GM23338 (cell line): ENCODE measurements at regions not wholly inside any gene's neighbourhood (a gene's known extent, or its start where the extent isn't known, plus 50 kb on each side); places are given as distances from the start of the nearest gene placed in this dataset.
"Not testable (repeated sequence)": the region's sequence is repeated elsewhere in the genome, so short reads cannot be mapped to it uniquely, and the experiment has no call there.

ENCODE experiments used
- ATAC-seq: fragments of 200-7000 bp; cut with Tn5 transposase; 3 replicates; pipeline ENCODE4 v1.9.1; 2020
- DNase-seq: peaks from one replicate; pipeline ENCODE4 v3.0.0-alpha.2; 2015; ENCODE audit warnings: low spot score
- H2AFZ ChIP-seq: fragments of 200-600 bp; sonication (generic); 2 replicates; pipeline ENCODE4 v1.8.0; 2016; ENCODE audit warnings: antibody characterized with exemption, mild to moderate bottlenecking, moderate library complexity
- H3F3A ChIP-seq: fragments of 200-600 bp; sonication (generic); replicated peaks from 2 replicates; pipeline ENCODE4 v1.8.0; 2017; ENCODE audit warnings: antibody characterized with exemption, mixed run types, low read depth
- H3K27ac ChIP-seq: fragments of 200-600 bp; sonication (generic); 2 replicates; pipeline ENCODE4 v1.6.1; 2016; ENCODE audit warnings: low read depth
- H3K27me3 ChIP-seq: fragments of 200-600 bp; sonication (generic); 2 replicates; pipeline ENCODE4 v1.8.0; 2016; ENCODE audit warnings: mild to moderate bottlenecking, mixed run types, moderate library complexity; ENCODE audit not compliant: insufficient read depth
- H3K36me3 ChIP-seq: fragments of 200-600 bp; sonication (generic); 2 replicates; pipeline ENCODE4 v1.8.0; 2016; ENCODE audit warnings: mild to moderate bottlenecking; ENCODE audit not compliant: insufficient read depth
- H3K4me1 ChIP-seq: fragments of 200-600 bp; sonication (generic); 2 replicates; pipeline ENCODE4 v1.8.0; 2016; ENCODE audit warnings: mild to moderate bottlenecking, moderate library complexity; ENCODE audit not compliant: insufficient read depth
- H3K4me2 ChIP-seq: fragments of 200-600 bp; sonication (generic); 2 replicates; pipeline ENCODE4 v1.7.1; 2017; ENCODE audit warnings: mixed run types
- H3K4me3 ChIP-seq: fragments of 200-600 bp; sonication (generic); 2 replicates; pipeline ENCODE4 v1.6.1; 2016; ENCODE audit warnings: mixed run types
- H3K79me2 ChIP-seq: fragments of 200-600 bp; sonication (generic); replicated peaks from 2 replicates; pipeline ENCODE4 v1.8.0; 2017; ENCODE audit warnings: mild to moderate bottlenecking; ENCODE audit not compliant: insufficient read depth
- H3K9me2 ChIP-seq: fragments of 200-600 bp; sonication (generic); 2 replicates; pipeline ENCODE4 v1.8.0; 2017; ENCODE audit not compliant: insufficient read depth
- H4K20me1 ChIP-seq: fragments of 200-600 bp; sonication (generic); replicated peaks from 2 replicates; pipeline ENCODE4 v1.8.0; 2017; ENCODE audit warnings: mild to moderate bottlenecking; ENCODE audit not compliant: insufficient read depth
- H3K27ac Mint-ChIP-seq: 2 replicates; pipeline ENCODE4 v1.8.0; 2020; ENCODE audit warnings: inconsistent platforms, mild to moderate bottlenecking, moderate library complexity, mixed read lengths
- H3K27me3 Mint-ChIP-seq: 3 replicates; pipeline ENCODE4 v1.8.0; 2022; ENCODE audit warnings: low read depth, mild to moderate bottlenecking, moderate library complexity, mixed read lengths, inconsistent platforms; ENCODE audit not compliant: insufficient read depth, poor library complexity
- H3K36me3 Mint-ChIP-seq: 3 replicates; pipeline ENCODE4 v1.8.0; 2021; ENCODE audit warnings: low read depth, mild to moderate bottlenecking, inconsistent platforms, moderate library complexity, mixed read lengths
- H3K4me1 Mint-ChIP-seq: 3 replicates; pipeline ENCODE4 v1.8.0; 2020; ENCODE audit warnings: mild to moderate bottlenecking, inconsistent platforms, mixed read lengths
- H3K4me3 Mint-ChIP-seq: 3 replicates; pipeline ENCODE4 v1.8.0; 2021; ENCODE audit warnings: moderate library complexity, mild to moderate bottlenecking, inconsistent platforms, mixed read lengths
- H3K9me3 Mint-ChIP-seq: 3 replicates; pipeline ENCODE4 v1.8.0; 2020; ENCODE audit warnings: moderate library complexity, mild to moderate bottlenecking, inconsistent platforms, mixed read lengths
- EZH2 ChIP-seq: fragments of 200-600 bp; sonication (generic); IDR thresholded peaks from one replicate; pipeline ENCODE4 v1.8.0; 2017; ENCODE audit warnings: antibody characterized with exemption, mild to moderate bottlenecking, low read depth; ENCODE audit not compliant: unreplicated experiment
- JUNB ChIP-seq: IDR thresholded peaks from one replicate; pipeline ENCODE4 v1.6.1; 2016; ENCODE audit warnings: antibody characterized with exemption; ENCODE audit not compliant: unreplicated experiment
- NANOG ChIP-seq: IDR thresholded peaks from 2 replicates; pipeline ENCODE4 v1.6.1; 2016; ENCODE audit warnings: antibody characterized with exemption, borderline replicate concordance
- POLR2AphosphoS5 ChIP-seq: IDR thresholded peaks from 2 replicates; pipeline ENCODE4 v1.6.1; 2016; ENCODE audit warnings: antibody characterized with exemption, low read depth
- STAT1 ChIP-seq: IDR thresholded peaks from one replicate; pipeline ENCODE4 v1.6.1; 2016; ENCODE audit warnings: antibody characterized with exemption; ENCODE audit not compliant: unreplicated experiment
- ZNF114 ChIP-seq: fragments of 250-450 bp; sonication (Bioruptor Pico); IDR thresholded peaks from 2 replicates; pipeline ENCODE4 v1.5.0; 2020; ENCODE audit warnings: mild to moderate bottlenecking, moderate library complexity
- TF ChIP-seq, protein P1 (sequence below): IDR thresholded peaks from one replicate; pipeline ENCODE4 v1.6.1; 2018; ENCODE audit warnings: antibody characterized with exemption; ENCODE audit not compliant: unreplicated experiment
- TF ChIP-seq, protein P2 (sequence below): fragments of 250-450 bp; sonication (Bioruptor Pico); IDR thresholded peaks from 2 replicates; pipeline ENCODE4 v1.5.0; 2020; ENCODE audit warnings: mild to moderate bottlenecking, moderate library complexity

DNA sequence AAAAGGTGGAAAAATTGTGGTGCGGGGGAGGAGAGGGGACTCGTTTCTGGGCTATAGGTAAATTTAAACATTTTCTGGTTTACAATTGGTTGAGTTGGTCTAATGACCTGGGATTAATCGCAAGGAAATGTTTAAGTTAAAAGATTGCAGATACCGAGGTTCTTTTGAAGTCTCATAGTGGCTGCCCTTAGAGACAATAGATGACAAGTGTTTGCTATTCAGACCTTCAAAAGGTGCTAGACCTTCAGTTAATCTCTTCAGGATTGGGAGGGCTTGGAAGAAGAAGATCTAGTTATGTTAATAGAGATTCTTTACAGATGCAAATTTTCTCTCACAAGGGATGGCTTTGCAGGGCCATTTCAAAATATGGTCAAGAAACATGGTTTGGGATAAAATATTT is 2286.1 kb upstream of the AGA start (continued):
- TF ChIP-seq, protein P1, sequence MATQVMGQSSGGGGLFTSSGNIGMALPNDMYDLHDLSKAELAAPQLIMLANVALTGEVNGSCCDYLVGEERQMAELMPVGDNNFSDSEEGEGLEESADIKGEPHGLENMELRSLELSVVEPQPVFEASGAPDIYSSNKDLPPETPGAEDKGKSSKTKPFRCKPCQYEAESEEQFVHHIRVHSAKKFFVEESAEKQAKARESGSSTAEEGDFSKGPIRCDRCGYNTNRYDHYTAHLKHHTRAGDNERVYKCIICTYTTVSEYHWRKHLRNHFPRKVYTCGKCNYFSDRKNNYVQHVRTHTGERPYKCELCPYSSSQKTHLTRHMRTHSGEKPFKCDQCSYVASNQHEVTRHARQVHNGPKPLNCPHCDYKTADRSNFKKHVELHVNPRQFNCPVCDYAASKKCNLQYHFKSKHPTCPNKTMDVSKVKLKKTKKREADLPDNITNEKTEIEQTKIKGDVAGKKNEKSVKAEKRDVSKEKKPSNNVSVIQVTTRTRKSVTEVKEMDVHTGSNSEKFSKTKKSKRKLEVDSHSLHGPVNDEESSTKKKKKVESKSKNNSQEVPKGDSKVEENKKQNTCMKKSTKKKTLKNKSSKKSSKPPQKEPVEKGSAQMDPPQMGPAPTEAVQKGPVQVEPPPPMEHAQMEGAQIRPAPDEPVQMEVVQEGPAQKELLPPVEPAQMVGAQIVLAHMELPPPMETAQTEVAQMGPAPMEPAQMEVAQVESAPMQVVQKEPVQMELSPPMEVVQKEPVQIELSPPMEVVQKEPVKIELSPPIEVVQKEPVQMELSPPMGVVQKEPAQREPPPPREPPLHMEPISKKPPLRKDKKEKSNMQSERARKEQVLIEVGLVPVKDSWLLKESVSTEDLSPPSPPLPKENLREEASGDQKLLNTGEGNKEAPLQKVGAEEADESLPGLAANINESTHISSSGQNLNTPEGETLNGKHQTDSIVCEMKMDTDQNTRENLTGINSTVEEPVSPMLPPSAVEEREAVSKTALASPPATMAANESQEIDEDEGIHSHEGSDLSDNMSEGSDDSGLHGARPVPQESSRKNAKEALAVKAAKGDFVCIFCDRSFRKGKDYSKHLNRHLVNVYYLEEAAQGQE, result no peak
- TF ChIP-seq NANOG, result no peak

DNA sequence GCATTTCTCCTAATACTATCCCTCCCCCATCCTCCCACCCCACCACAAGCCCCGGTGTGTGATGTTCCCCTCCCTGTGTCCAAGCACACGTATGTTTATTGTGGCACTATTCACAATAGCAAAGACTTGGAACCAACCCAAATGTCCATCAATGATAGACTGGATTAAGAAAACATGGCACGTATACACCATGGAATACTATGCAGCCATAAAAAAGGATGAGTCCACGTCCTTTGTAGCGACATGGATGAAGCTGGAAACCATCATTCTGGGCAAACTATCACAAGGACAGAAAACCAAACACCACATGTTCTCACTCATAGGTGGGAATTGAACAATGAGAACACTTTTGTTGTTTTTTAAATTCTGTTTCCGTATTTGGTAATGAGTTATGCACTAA is 2294.6 kb upstream of the AGA start:
- not testable (repeated sequence) for H3K27me3 Mint-ChIP-seq, ATAC-seq, H2AFZ ChIP-seq, H3K4me3 Mint-ChIP-seq, H3K27ac ChIP-seq, H3K9me2 ChIP-seq, H3K4me1 ChIP-seq, H3K9me3 Mint-ChIP-seq, H3K36me3 ChIP-seq, H3K4me2 ChIP-seq, H3K27me3 ChIP-seq, DNase-seq, H3K27ac Mint-ChIP-seq, H4K20me1 ChIP-seq, H3K4me3 ChIP-seq, H3K36me3 Mint-ChIP-seq, H3F3A ChIP-seq, H3K4me1 Mint-ChIP-seq, H3K79me2 ChIP-seq

DNA sequence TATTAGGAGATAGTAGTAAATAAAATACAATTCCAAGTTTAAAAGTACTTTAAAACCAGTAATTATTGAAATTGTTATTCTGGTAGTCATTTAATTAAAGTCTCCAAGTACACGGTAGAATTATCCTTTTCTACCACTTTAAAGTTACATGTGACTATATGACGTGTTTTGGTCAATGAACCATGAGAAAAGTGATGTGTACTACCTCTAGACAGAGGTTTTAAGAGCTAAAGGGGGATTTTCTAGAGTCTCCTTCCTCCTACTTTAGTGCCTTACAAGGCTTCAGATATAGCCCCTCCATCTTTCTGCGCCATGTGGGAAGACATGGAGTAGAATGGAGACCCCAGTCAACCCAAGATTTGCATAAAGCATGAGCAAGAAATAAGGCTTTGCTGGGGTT is 2296.6 kb upstream of the AGA start:
- H3K4me1 Mint-ChIP-seq, result peaks cover 8% of the 10 kb centered on the region
- TF ChIP-seq JUNB, result no peak
- TF ChIP-seq EZH2, result no peak
- no peak for TF ChIP-seq STAT1
- TF ChIP-seq POLR2AphosphoS5, result no peak
- TF ChIP-seq, protein P2, sequence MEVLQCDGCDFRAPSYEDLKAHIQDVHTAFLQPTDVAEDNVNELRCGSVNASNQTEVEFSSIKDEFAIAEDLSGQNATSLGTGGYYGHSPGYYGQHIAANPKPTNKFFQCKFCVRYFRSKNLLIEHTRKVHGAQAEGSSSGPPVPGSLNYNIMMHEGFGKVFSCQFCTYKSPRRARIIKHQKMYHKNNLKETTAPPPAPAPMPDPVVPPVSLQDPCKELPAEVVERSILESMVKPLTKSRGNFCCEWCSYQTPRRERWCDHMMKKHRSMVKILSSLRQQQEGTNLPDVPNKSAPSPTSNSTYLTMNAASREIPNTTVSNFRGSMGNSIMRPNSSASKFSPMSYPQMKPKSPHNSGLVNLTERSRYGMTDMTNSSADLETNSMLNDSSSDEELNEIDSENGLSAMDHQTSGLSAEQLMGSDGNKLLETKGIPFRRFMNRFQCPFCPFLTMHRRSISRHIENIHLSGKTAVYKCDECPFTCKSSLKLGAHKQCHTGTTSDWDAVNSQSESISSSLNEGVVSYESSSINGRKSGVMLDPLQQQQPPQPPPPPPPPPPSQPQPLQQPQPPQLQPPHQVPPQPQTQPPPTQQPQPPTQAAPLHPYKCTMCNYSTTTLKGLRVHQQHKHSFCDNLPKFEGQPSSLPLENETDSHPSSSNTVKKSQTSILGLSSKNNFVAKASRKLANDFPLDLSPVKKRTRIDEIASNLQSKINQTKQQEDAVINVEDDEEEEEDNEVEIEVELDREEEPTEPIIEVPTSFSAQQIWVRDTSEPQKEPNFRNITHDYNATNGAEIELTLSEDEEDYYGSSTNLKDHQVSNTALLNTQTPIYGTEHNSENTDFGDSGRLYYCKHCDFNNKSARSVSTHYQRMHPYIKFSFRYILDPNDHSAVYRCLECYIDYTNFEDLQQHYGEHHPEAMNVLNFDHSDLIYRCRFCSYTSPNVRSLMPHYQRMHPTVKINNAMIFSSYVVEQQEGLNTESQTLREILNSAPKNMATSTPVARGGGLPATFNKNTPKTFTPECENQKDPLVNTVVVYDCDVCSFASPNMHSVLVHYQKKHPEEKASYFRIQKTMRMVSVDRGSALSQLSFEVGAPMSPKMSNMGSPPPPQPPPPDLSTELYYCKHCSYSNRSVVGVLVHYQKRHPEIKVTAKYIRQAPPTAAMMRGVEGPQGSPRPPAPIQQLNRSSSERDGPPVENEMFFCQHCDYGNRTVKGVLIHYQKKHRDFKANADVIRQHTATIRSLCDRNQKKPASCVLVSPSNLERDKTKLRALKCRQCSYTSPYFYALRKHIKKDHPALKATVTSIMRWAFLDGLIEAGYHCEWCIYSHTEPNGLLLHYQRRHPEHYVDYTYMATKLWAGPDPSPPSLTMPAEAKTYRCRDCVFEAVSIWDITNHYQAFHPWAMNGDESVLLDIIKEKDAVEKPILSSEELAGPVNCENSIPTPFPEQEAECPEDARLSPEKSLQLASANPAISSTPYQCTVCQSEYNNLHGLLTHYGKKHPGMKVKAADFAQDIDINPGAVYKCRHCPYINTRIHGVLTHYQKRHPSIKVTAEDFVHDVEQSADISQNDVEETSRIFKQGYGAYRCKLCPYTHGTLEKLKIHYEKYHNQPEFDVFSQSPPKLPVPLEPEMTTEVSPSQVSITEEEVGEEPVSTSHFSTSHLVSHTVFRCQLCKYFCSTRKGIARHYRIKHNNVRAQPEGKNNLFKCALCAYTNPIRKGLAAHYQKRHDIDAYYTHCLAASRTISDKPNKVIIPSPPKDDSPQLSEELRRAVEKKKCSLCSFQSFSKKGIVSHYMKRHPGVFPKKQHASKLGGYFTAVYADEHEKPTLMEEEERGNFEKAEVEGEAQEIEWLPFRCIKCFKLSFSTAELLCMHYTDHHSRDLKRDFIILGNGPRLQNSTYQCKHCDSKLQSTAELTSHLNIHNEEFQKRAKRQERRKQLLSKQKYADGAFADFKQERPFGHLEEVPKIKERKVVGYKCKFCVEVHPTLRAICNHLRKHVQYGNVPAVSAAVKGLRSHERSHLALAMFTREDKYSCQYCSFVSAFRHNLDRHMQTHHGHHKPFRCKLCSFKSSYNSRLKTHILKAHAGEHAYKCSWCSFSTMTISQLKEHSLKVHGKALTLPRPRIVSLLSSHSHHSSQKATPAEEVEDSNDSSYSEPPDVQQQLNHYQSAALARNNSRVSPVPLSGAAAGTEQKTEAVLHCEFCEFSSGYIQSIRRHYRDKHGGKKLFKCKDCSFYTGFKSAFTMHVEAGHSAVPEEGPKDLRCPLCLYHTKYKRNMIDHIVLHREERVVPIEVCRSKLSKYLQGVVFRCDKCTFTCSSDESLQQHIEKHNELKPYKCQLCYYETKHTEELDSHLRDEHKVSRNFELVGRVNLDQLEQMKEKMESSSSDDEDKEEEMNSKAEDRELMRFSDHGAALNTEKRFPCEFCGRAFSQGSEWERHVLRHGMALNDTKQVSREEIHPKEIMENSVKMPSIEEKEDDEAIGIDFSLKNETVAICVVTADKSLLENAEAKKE, result no peak
- TF ChIP-seq, protein P1, result no peak
- TF ChIP-seq ZNF114 (CRISPR knock-in tag), result no peak

More for the DNA sequence above, 2296.6 kb upstream of the AGA start:
- Histone ChIP-seq H3F3A (no peaks in the 10 kb centered on the region), H3K27ac (no peak overlapping the region), H3K4me3 (no peak overlapping the region), H3K36me3 (no peaks in the 10 kb centered on the region), H3K4me1 (peaks cover 8% of the 10 kb centered on the region; the same call in 1 of the 2 replicates), H3K79me2 (no peaks in the 10 kb centered on the region), H3K4me2 (no peak overlapping the region), H2AFZ (no peak overlapping the region), H4K20me1 (no peaks in the 10 kb centered on the region), H3K9me2 (no peaks in the 10 kb centered on the region), H3K27me3 (no peaks in the 10 kb centered on the region)
- no peak overlapping the region for H3K4me3 Mint-ChIP-seq
- peaks cover under 1% of the 10 kb centered on the region for H3K27me3 Mint-ChIP-seq
- H3K36me3 Mint-ChIP-seq, result no peaks in the 10 kb centered on the region
- DNase-seq (no peak), ATAC-seq (no peak)
- H3K27ac Mint-ChIP-seq, result no peak overlapping the region
- no peaks in the 10 kb centered on the region for H3K9me3 Mint-ChIP-seq
